Activated T-cell treated with anti-CD3 and anti-CD28 coated beads for 48 hours (primary cell): ENCODE measurements at regions not wholly inside any gene's neighbourhood (a gene's known extent, or its start where the extent isn't known, plus 50 kb on each side); places are given as distances from the start of the nearest gene placed in this dataset.
"Not testable (repeated sequence)": the region's sequence is repeated elsewhere in the genome, so short reads cannot be mapped to it uniquely, and the experiment has no call there.

Source experiments
- DNase-seq: peaks from one replicate; pipeline ENCODE4 v3.0.0-alpha.2; 2020; ENCODE audit warnings: low read depth

GRCh38 chr4:141290771-141291170 is 70.1 kb downstream of the ZNF330 start:
- DNase-seq = no peak

- no peak for DNase-seq
Measured at GRCh38 chr4:141294306-141294705, 73.6 kb downstream of the ZNF330 start.

GRCh38 chr4:141301216-141301615 is 80.5 kb downstream of the ZNF330 start:
- DNase-seq = no peak

GRCh38 chr4:141302924-141303323 is 82.2 kb downstream of the ZNF330 start:
- DNase-seq = no peak

- no peak for DNase-seq
Measured at GRCh38 chr4:141304346-141304745, 83.7 kb downstream of the ZNF330 start.

GRCh38 chr4:141306331-141306730 is 85.6 kb downstream of the ZNF330 start:
- DNase-seq = no peak

- DNase-seq = peak; percentile 48
Measured at GRCh38 chr4:141307241-141307689, 86.6 kb downstream of the ZNF330 start.

GRCh38 chr4:141309874-141310273 is 89.2 kb downstream of the ZNF330 start:
- no peak for DNase-seq

- DNase-seq = no peak
Measured at GRCh38 chr4:141311246-141312204, 90.8 kb downstream of the ZNF330 start.

- DNase-seq = no peak
Measured at GRCh38 chr4:141314627-141315026, 93.9 kb downstream of the ZNF330 start.

- DNase-seq = no peak
Measured at GRCh38 chr4:141328560-141329173, 108.0 kb downstream of the ZNF330 start.

GRCh38 chr4:141329174-141329569 is 108.5 kb downstream of the ZNF330 start:
- DNase-seq = no peak

- DNase-seq = no peak
Measured at GRCh38 chr4:141330616-141331015, 109.9 kb downstream of the ZNF330 start.

GRCh38 chr4:141331534-141332358 is 111.1 kb downstream of the ZNF330 start:
- no peak for DNase-seq

GRCh38 chr4:141332359-141333181 is 111.9 kb downstream of the ZNF330 start:
- not testable (repeated sequence) for DNase-seq

- DNase-seq = not testable (repeated sequence)
Measured at GRCh38 chr4:141333456-141334230, 112.9 kb downstream of the ZNF330 start.

- DNase-seq = no peak
Measured at GRCh38 chr4:141335166-141335565, 114.5 kb downstream of the ZNF330 start.

GRCh38 chr4:141338238-141338637 is 117.5 kb downstream of the ZNF330 start:
- no peak for DNase-seq

GRCh38 chr4:141339391-141339790 is 118.7 kb downstream of the ZNF330 start:
- no peak for DNase-seq

GRCh38 chr4:141339966-141340365 is 119.3 kb downstream of the ZNF330 start:
- DNase-seq = no peak

- DNase-seq = no peak
Measured at GRCh38 chr4:141340458-141340857, 119.8 kb downstream of the ZNF330 start.
